GM19035 (cell line): ENCODE measurements at regions not wholly inside any gene's neighbourhood (a gene's known extent, or its start where the extent isn't known, plus 50 kb on each side); places are given as distances from the start of the nearest gene placed in this dataset.

Experiments used
- ATAC-seq: cut with Tn5 transposase; IDR thresholded peaks from one replicate; pipeline ENCODE4 v1.9.1; 2021; ENCODE audit not compliant: unreplicated experiment

- ATAC-seq: no peak
These were observed 304.4 kb upstream of the ADGRL2 start for GRCh38 chr1:81496349-81496748.

DNA sequence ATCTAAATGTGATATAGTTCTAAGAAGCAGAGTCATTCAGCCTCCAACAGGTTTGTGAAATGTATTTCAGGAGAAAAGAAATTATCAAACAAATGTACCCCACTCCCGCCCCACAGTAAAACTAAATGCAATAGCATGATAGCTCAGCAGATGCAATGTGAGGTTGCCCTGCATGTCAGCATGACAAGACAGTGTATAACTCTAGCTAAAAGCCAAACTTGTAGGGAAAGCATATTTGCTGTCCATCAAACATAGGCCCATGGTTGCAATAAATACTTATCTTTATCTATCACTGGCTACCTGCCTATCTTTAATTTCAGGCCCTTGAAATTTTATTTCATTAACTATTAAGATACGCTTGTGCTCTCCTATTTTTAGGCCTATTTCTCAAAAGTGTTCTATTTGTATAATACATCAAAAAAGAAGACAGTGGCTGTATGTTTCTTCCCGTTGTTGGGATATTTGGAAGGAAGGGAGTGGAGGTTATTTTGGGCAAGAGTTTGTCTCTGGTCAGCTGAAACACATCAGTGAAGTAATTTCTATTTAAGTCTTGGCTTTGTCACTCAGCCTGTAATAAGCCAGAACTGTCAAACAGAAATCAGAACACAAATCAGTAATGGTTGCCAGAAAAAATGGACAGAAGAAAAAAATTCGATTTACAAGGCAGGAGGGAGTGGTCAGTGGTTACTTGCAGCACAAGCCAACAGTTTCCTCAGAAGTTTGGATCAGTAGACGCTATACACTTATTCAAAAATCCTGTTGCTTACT lies 307.4 kb upstream of the ADGRL2 start:
- ATAC-seq: no peak

- ATAC-seq: no peak
These were observed 308.1 kb upstream of the ADGRL2 start for GRCh38 chr1:81492628-81493027.

DNA sequence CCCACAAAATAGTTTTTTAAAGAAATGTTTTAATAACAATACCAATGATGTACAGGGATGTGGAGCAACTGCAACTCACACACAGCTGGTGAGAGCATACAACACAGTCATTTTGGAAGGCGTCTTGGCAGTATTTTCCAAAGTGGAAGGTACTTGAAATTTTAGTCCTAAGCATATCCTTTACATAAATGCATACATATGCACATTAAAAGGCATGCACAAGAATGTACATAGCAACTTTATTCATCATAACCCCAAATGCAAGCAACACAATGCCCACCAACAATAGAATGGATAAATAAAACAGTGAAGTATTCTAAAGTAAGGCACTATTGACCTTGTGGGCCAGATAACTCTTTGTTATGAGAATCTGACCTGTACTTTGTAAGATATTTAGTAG lies 310.1 kb upstream of the ADGRL2 start:
- no peak for ATAC-seq

- no peak for ATAC-seq
These were observed 311.3 kb upstream of the ADGRL2 start for GRCh38 chr1:81489372-81489934.

- no peak for ATAC-seq
These were observed 316.4 kb upstream of the ADGRL2 start for GRCh38 chr1:81484284-81484683.

- ATAC-seq: no peak
These were observed 322.5 kb upstream of the ADGRL2 start for GRCh38 chr1:81478219-81478618.

GRCh38 chr1:81477710-81478109 lies 323.0 kb upstream of the ADGRL2 start:
- ATAC-seq: no peak

DNA sequence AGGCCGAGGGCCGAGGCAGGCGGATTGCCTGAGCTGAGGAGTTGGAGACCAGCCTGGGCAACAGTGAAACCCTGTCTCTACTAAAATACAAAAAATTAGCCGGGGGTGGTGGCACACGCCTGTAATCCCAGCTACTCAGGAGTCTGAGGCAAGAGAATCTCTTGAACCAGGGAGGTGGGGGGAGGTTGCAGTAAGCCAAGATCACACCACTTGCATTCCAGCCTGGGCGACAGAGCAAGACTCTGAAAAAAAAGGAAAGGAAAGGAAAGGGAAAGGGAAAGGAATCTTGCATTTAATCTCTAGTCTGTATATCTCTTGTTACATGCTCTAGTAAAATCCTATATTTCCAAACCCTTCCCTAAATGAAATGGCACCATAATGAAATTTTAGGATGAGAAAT lies 328.3 kb upstream of the ADGRL2 start:
- ATAC-seq: no peak

DNA sequence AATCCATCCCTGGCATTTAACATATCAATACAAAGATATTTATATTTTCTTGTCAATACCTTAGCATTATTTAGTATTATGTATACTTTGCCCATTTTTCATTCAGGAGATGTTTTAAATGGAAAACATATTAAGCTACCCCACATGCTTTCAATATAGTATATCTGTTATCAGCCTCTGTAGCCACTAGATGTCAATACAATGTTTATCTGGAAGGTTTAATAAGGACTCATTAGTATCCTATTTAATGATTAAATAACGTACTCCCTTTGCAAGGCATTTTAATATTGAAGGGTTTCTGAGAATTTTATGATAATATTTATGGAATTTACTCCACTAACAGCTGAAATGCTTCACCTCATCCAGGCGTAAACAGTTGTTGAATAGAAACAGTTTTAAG lies 329.5 kb upstream of the ADGRL2 start:
- no peak for ATAC-seq

DNA sequence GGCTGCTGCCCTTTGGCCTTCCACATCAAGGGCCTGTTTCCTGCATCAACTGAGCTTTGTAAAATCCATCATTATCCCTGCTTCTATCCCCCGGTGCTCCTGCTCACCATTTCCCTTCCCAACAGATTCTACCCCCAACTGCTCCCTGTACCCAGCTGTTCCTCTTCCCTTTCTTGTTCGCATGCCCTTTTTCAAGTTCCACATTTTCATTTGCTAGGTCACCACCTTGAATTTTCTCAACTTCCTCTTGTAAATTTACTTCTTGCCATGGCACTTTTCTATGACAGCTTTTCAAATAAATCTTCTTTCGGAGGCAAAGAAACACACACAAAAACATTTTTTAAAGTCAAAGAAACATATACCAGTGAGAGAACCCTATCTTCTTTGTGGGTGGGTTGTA lies 330.5 kb upstream of the ADGRL2 start:
- no peak for ATAC-seq

DNA sequence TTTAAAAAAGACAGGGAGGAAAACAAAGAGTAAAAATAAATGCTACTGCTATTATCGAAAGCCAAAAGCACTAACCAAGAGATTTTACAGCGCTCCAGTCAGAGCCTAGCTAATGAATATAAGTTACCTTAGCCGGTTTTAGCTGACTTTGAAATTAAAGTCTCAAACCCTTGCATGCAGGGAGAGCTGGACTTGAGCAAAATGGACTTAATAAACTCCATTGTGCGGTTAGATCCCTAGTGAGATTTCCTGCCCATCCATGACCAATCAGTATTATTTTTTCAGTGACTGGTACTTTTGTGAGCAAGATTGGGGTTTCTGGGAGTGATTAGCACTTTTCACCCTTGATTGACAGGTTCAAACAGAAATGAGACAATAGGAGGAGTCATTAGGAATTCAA lies 333.4 kb upstream of the ADGRL2 start:
- ATAC-seq: no peak

DNA sequence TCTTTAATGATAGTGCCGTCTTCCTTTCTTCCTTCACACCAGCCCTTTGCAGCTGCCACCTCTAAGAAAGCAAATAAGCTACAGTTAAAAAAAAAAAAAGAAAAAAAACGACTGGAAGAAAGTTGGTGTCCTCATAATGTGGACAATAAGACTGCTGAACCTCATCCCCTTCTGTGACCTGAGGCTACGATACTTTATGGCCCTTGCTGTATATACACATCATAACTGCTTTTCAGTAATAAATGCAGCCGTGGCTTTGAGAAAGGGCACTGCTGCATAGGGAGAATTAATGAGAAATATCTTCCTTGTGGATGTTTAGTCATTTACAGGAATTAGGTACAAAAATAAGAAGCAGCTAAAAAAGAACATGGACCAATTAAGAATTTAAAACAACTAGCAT lies 333.8 kb upstream of the ADGRL2 start:
- no peak for ATAC-seq

- ATAC-seq: no peak
These were observed 336.5 kb upstream of the ADGRL2 start for GRCh38 chr1:81463936-81464837.

- no peak for ATAC-seq
These were observed 341.7 kb upstream of the ADGRL2 start for GRCh38 chr1:81459043-81459442.

- ATAC-seq: no peak
These were observed 342.5 kb upstream of the ADGRL2 start for GRCh38 chr1:81458186-81458585.

- no peak for ATAC-seq
These were observed 345.3 kb upstream of the ADGRL2 start for GRCh38 chr1:81455481-81455880.

- ATAC-seq: no peak
These were observed 346.8 kb upstream of the ADGRL2 start for GRCh38 chr1:81453971-81454370.

DNA sequence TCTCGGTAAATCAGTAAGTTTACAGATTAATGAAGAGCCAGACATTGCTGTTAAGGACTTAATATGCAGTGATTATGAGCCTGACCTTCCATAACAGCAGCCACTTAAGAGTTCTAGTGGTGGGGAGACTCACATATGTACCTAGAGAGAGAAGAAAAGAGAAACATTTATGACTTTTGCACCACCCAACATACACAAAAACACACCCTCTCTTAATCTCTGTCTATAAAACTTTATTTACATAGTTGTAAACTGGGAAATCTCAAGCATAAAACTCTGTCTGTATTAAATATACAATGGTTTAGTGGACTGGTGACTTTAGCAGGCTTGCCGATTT lies 347.4 kb upstream of the ADGRL2 start:
- ATAC-seq: no peak

- no peak for ATAC-seq
These were observed 347.9 kb upstream of the ADGRL2 start for GRCh38 chr1:81452693-81453366.

DNA sequence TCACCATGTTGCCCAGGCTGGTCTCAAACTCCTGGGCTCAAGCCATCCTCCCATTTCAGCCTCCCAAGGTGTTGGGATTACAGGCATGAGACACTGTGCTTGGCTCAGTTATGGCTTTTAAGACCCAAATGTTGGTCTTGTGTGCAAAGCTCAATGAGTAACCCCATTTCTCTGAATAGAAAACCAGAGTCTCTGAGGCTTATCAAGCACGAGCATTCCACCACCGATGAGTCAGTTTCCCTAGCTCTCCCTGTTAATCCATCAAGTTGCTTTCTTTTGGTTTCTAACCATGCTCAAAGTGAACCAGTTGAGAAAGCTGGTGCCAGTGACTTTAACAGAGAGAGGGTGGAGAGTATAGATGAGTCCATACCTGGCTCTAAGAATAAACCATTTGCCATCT lies 350.9 kb upstream of the ADGRL2 start:
- ATAC-seq: no peak
